ENCODE measurements at regions not wholly inside any gene's neighbourhood (a gene's known extent, or its start where the extent isn't known, plus 50 kb on each side); places are given as distances from the start of the nearest gene placed in this dataset.

DNA sequence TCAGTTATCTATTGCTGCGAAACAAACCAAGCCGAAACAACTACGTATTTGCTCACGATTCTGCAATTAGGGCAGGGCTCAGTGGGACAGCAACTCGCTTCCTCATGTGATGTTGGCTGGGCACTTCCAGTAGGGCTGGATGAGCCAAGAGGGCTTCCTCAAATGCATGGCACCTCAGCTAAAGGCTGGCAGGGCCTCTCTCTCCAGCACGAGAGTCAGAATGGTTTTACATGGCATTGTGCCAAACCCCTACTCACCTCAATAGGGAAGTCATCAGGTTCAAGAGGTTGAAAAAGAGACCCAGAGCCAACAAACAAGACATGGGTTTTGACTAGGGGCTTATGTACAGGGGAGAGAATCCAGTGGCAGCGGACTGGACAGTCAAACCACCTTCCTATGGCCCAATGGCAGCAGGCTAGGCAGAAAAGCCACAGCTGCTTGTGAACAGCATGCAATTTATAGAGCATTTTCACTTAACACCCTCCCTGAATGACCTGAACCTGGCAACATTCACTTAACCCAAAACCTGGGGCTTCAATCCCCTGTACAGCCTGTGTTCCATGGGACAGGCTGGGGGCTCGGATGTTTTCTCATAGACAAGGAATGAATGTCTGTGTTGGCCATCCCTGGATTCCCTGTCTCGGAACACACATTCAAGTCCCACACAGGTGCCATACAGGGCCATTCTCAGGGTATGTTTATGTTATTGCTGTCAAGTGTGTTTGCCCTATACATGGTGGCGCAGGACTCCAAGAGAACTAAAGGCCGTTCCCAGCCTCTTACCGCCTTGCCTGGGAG lies 154.2 kb upstream of the NAV2 start:
- no peak overlapping the region for H3K27ac ChIP-seq (ENCODE audit: extremely low read depth, low read depth, low read length)
- intact Hi-C loops (cut with micrococcal nuclease) (no loop called here), in situ Hi-C loops (cut with MboI) (no loop called here)
- H3K79me2 ChIP-seq (ENCODE audit: control insufficient read depth, insufficient read depth, low read length), result no peaks in the 10 kb centered on the region
- 3% methylated on average over 12 of the region's 12 CpGs for WGBS (ENCODE audit: insufficient coverage, low coverage, missing lambda C conversion rate)
- peaks cover 6% of the 10 kb centered on the region; the same call in 1 of the 2 replicates for H4K20me1 ChIP-seq (replicated peaks; ENCODE audit: control insufficient read depth, insufficient read depth, low read length)
- TF ChIP-seq, protein P1, sequence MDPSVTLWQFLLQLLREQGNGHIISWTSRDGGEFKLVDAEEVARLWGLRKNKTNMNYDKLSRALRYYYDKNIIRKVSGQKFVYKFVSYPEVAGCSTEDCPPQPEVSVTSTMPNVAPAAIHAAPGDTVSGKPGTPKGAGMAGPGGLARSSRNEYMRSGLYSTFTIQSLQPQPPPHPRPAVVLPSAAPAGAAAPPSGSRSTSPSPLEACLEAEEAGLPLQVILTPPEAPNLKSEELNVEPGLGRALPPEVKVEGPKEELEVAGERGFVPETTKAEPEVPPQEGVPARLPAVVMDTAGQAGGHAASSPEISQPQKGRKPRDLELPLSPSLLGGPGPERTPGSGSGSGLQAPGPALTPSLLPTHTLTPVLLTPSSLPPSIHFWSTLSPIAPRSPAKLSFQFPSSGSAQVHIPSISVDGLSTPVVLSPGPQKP (CRISPR knock-in tag; IDR thresholded peaks at IDR 0.05), result no peak
- TF ChIP-seq NFIC (IDR thresholded peaks at IDR 0.05), result peak; percentile 80
- FAIRE-seq, result no peak
- CTCF ChIA-PET (ENCODE audit: low intra/inter-chr PET ratio), result interaction anchor here (0.9 to 3.0 kb wide), 6 partner anchors 181 to 487 kb away, joined by 3 to 17 read pairs (median 7); no protein-coding TSS in a partner anchor
- POLR2A ChIA-PET, result interaction anchor here (1.0 kb wide), 1 partner anchor 9 kb away, joined by 3 read pairs; no protein-coding TSS in a partner anchor
- H3K9me3 ChIP-seq (replicated peaks; ENCODE audit: control insufficient read depth, insufficient read depth, low read depth, low read length), result no peaks in the 10 kb centered on the region
- no TSS peak for BruUV-seq (replicated peaks)
- peaks cover 0 to 5% of the 10 kb centered on the region in 2 experiments; a peak in 2 of 5 replicates for H3K27me3 ChIP-seq (ENCODE audit: control insufficient read depth in 2 of 2, insufficient read depth in 2 of 2, low read length in 2 of 2)
- H3K4me2 ChIP-seq (ENCODE audit: insufficient read depth, low read length), result no peak overlapping the region
- no peaks in the 10 kb centered on the region for H3K36me3 ChIP-seq (ENCODE audit: control insufficient read depth, insufficient read depth, low read length)
- H3K4me3 ChIP-seq, result no peak overlapping the region
- DNase-seq (ENCODE audit: extremely low read depth in 1 of 4, low spot score in 3 of 4), result no peak
- H3K9me1 ChIP-seq (ENCODE audit: control insufficient read depth, insufficient read depth, low read length), result no peaks in the 10 kb centered on the region
- H3K9ac ChIP-seq (ENCODE audit: insufficient read depth in 1 of 2, low read depth in 2 of 2, low read length in 2 of 2), result no peak overlapping the region
- H2AFZ ChIP-seq (ENCODE audit: low read depth, low read length), result no peak overlapping the region
- H3K4me1 ChIP-seq (replicated peaks in 1 of 2; ENCODE audit: control insufficient read depth in 2 of 2, insufficient read depth in 2 of 2, low read length in 2 of 2), result no peaks in the 10 kb centered on the region
- ATAC-seq, result no peak

DNA sequence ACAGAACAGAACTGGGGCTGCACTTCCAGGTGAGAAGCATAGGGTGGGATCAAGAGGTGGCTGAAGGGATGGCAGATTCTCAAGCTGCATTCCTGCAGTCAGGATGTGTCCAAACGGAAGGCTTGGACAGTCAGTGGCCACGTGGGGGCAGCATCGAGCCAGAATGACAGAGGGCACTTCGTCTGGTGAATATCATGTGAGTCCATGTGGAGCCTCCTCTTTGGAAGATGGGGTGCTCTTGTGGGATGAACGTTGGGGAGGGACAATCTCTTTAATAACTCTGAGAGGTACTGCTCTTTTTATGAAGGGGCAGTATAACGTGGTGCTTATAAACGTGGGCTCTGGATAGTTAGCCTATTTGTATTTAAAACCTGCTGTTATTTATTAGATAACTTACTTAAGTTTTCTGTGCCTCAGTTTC lies 154.9 kb upstream of the NAV2 start:
- no peak overlapping the region for H3K4me2 ChIP-seq (ENCODE audit: insufficient read depth, low read length)
- POLR2A ChIA-PET, result interaction anchor here (0.5 kb wide), 1 partner anchor 94 kb away, joined by 3 read pairs; no protein-coding TSS in a partner anchor
- WGBS (ENCODE audit: insufficient coverage, low coverage, missing lambda C conversion rate), result 0% methylated on average over 7 of the region's 7 CpGs
- in situ Hi-C loops (cut with MboI), result no loop called here
- H3K79me2 ChIP-seq (ENCODE audit: control insufficient read depth, insufficient read depth, low read length), result no peaks in the 10 kb centered on the region
- no peaks in the 10 kb centered on the region for H3K36me3 ChIP-seq (ENCODE audit: control insufficient read depth, insufficient read depth, low read length)
- no peaks in the 10 kb centered on the region for H3K4me1 ChIP-seq (replicated peaks in 1 of 2; ENCODE audit: control insufficient read depth in 2 of 2, insufficient read depth in 2 of 2, low read length in 2 of 2)
- DNase-seq (ENCODE audit: extremely low read depth in 1 of 4, low spot score in 3 of 4) (peak; percentile 57 to 80 (median 77)), ATAC-seq (peak; percentile 92), FAIRE-seq (peak; percentile 93)
- H3K27ac ChIP-seq (ENCODE audit: extremely low read depth, low read depth, low read length), result no peak overlapping the region
- peaks cover 6% of the 10 kb centered on the region; the same call in 1 of the 2 replicates for H4K20me1 ChIP-seq (replicated peaks; ENCODE audit: control insufficient read depth, insufficient read depth, low read length)
- H3K9ac ChIP-seq (ENCODE audit: insufficient read depth in 1 of 2, low read depth in 2 of 2, low read length in 2 of 2), result no peak overlapping the region
- intact Hi-C loops (cut with micrococcal nuclease), result loop anchor here (1.0 kb wide), 1 partner anchor 346 kb away; no protein-coding TSS in a partner anchor
- peaks cover 0 to 5% of the 10 kb centered on the region in 2 experiments; a peak in 2 of 5 replicates for H3K27me3 ChIP-seq (ENCODE audit: control insufficient read depth in 2 of 2, insufficient read depth in 2 of 2, low read length in 2 of 2)
- H3K4me3 ChIP-seq, result no peak overlapping the region
- H2AFZ ChIP-seq (ENCODE audit: low read depth, low read length), result no peak overlapping the region
- H3K9me1 ChIP-seq (ENCODE audit: control insufficient read depth, insufficient read depth, low read length), result no peaks in the 10 kb centered on the region
- BruUV-seq (replicated peaks), result no TSS peak
- no peaks in the 10 kb centered on the region for H3K9me3 ChIP-seq (replicated peaks; ENCODE audit: control insufficient read depth, insufficient read depth, low read depth, low read length)
- CTCF ChIA-PET (ENCODE audit: low intra/inter-chr PET ratio), result interaction anchor here (0.6 to 3.0 kb wide), 7 partner anchors 182 to 487 kb away, joined by 3 to 17 read pairs (median 5); no protein-coding TSS in a partner anchor
- 0 out of 2 replicates have a peak, but pooled peaks have one; percentile 31 for TF ChIP-seq BHLHE40 (IDR thresholded peaks at IDR 0.05; ENCODE audit: low read length)
